IMR-90 (cell line): ENCODE measurements at regions not wholly inside any gene's neighbourhood (a gene's known extent, or its start where the extent isn't known, plus 50 kb on each side); places are given as distances from the start of the nearest gene placed in this dataset.

Source experiments
- BHLHE40 ChIP-seq: fragments of 150-350 bp; IDR thresholded peaks from 2 replicates; pipeline ENCODE4 v1.6.1; 2016; ENCODE audit warnings: mild to moderate bottlenecking, low read depth, low read length
- CEBPB ChIP-seq: IDR thresholded peaks from 2 replicates; pipeline ENCODE4 v1.6.1; 2012; ENCODE audit warnings: low read depth, low read length, improper control_type of control experiment
- CTCF ChIP-seq: conservative IDR thresholded peaks from 2 replicates; pipeline ENCODE4 v1.5.1; 2012; ENCODE audit warnings: mild to moderate bottlenecking, low read depth, low read length, improper control_type of control experiment
- ELK1 ChIP-seq: fragments of 150-350 bp; IDR thresholded peaks from 2 replicates; pipeline ENCODE4 v1.6.1; 2016; ENCODE audit warnings: low read depth, mild to moderate bottlenecking, low read length, moderate library complexity, borderline replicate concordance
- FOS ChIP-seq: fragments of 150-350 bp; IDR thresholded peaks from 2 replicates; pipeline ENCODE4 v1.6.1; 2016; ENCODE audit warnings: low read depth, low read length
- MAFK ChIP-seq: IDR thresholded peaks from 2 replicates; pipeline ENCODE4 v1.6.1; 2012; ENCODE audit warnings: low read depth, low read length, improper control_type of control experiment
- MXI1 ChIP-seq: IDR thresholded peaks from 2 replicates; pipeline ENCODE4 v1.6.1; 2012; ENCODE audit warnings: low read depth, mild to moderate bottlenecking, low read length, moderate library complexity, borderline replicate concordance
- POLR2A ChIP-seq: IDR thresholded peaks from 2 replicates; pipeline ENCODE4 v1.6.1; 2012; ENCODE audit warnings: mild to moderate bottlenecking, low read depth, low read length
- RCOR1 ChIP-seq: IDR thresholded peaks from 2 replicates; pipeline ENCODE4 v1.6.1; 2012; ENCODE audit warnings: mild to moderate bottlenecking, low read length, improper control_type of control experiment; ENCODE audit not compliant: insufficient replicate concordance
- RFX5 ChIP-seq: IDR thresholded peaks from 2 replicates; pipeline ENCODE4 v1.8.0; 2012; ENCODE audit warnings: low read depth, mild to moderate bottlenecking, low read length, moderate library complexity

GRCh38 chr18:40558706-40559392, 1396.2 kb upstream of the PIK3C3 start:
- no peak for TF ChIP-seq RFX5
- no peak for TF ChIP-seq CTCF
- TF ChIP-seq ELK1, result no peak
- no peak for TF ChIP-seq POLR2A
- no peak for TF ChIP-seq CEBPB
- no peak for TF ChIP-seq MXI1
- no peak for TF ChIP-seq RCOR1
- no peak for TF ChIP-seq FOS
- no peak for TF ChIP-seq MAFK
- TF ChIP-seq BHLHE40, result no peak
